Small intestine (tissue), 7 donors: ENCODE measurements at regions not wholly inside any gene's neighbourhood (a gene's known extent, or its start where the extent isn't known, plus 50 kb on each side); places are given as distances from the start of the nearest gene placed in this dataset.

ENCODE experiments used
- DNase-seq, 2 donors: peaks; one replicate each; pipeline versions ENCODE4 v3.0.0 to v3.0.0-alpha.2; 2013
- FAIRE-seq: peaks from 2 replicates; lab custom pipeline; 2012; peaks lifted over from hg19 to GRCh38; lab: Jason Lieb, UNC
- H3K27ac ChIP-seq, 3 donors: one replicate each; pipeline ENCODE4 v1.5.1; 2013; ENCODE audit warnings: low read length in 2 of 3, mild to moderate bottlenecking in 2 of 3, control low read depth in 1 of 3, inconsistent platforms in 1 of 3, low read depth in 1 of 3, moderate library complexity in 1 of 3
- H3K27me3 ChIP-seq, 3 donors: one replicate each; pipeline ENCODE4 v1.6.1; 2013; ENCODE audit warnings: low read length in 3 of 3, inconsistent platforms in 1 of 3; ENCODE audit not compliant: control insufficient read depth in 3 of 3, insufficient read depth in 3 of 3
- H3K36me3 ChIP-seq, 3 donors: one replicate each; pipeline ENCODE4 v1.6.1; 2013; ENCODE audit warnings: low read length in 3 of 3, inconsistent platforms in 1 of 3, low read depth in 1 of 3, mild to moderate bottlenecking in 1 of 3, moderate library complexity in 1 of 3; ENCODE audit not compliant: control insufficient read depth in 3 of 3, insufficient read depth in 2 of 3
- H3K4me1 ChIP-seq, 3 donors: one replicate each; pipeline ENCODE4 v1.6.1; 2013; ENCODE audit warnings: low read length in 2 of 3, inconsistent platforms in 1 of 3, low read depth in 1 of 3, mild to moderate bottlenecking in 1 of 3, moderate library complexity in 1 of 3; ENCODE audit not compliant: control insufficient read depth in 3 of 3, insufficient read depth in 2 of 3
- H3K4me3 ChIP-seq, 3 donors: one replicate each; pipeline ENCODE4 v1.5.1; 2013; ENCODE audit warnings: low read length in 3 of 3, control low read depth in 1 of 3, inconsistent platforms in 1 of 3, low read depth in 1 of 3, mild to moderate bottlenecking in 1 of 3, moderate library complexity in 1 of 3
- H3K9me3 ChIP-seq, 2 donors: one replicate each; pipeline ENCODE4 v1.6.1; 2013; ENCODE audit warnings: low read depth in 1 of 2, low read length in 1 of 2; ENCODE audit not compliant: control insufficient read depth in 2 of 2, insufficient read depth in 1 of 2
- WGBS, 3 donors: extraction: QIAGEN DNeasy Blood & Tissue Kit; methylation state at CpG; one replicate each; pipeline ENCODE4 v1.1.7; 2013; 5-methylcytosine and 5-hydroxymethylcytosine counted together
- donor health status: healthy with polysubstance abuse.
- donor health status: control.
- donor health status: control.
- donor health status: Bipolar disorder and iron deficiency.
- donor health status: healthy.

DNA sequence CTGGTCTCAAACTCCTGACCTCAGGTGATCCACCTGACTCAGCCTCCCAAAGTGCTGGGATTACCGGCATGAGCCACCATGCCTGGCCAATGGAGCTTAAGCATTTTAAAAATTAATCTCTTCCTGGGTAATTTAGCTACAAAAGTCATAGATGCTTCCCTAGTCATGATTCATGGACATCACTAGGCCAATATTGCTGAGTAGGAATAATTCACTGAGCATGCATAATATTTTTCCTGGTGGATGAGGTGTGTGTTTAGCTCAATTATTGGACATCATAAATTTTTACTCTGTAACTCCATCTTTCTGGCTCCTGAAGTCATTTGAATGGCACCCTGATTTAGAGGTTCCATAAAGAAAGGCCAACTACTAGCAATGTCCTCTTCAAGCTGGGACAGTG lies 512.9 kb upstream of the AGTR1 start:
- no peaks in the 10 kb centered on the region for H3K27me3 ChIP-seq
- H3K27ac ChIP-seq = no peak overlapping the region
- no peaks in the 10 kb centered on the region for H3K9me3 ChIP-seq
- H3K36me3 ChIP-seq = no peaks in the 10 kb centered on the region
- DNase-seq (no peak), FAIRE-seq (no peak)
- no peaks in the 10 kb centered on the region for H3K4me1 ChIP-seq
- no peak overlapping the region for H3K4me3 ChIP-seq
- WGBS, 3 donors = 88 to 97% (median 95%) methylated on average over 1 of the region's 1 CpG

DNA sequence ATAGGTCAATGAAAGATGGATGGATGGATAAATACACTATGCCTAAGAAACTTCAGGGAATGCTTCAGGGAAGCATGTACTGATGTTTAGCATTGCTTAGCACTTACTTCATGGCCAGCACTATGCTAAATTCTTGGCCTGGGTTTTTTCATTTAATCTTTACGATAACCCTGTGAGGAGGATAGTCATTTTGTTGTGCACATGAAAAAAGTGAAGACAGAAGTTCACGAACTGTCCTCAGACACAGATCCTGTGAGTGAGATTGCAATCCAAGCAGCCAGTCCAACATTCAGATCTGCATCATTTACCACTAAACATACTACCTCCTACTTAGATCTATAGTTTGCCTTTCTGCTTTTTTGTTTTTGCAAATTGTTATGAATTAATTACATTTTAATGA lies 510.8 kb upstream of the AGTR1 start:
- no peak overlapping the region for H3K4me3 ChIP-seq
- H3K36me3 ChIP-seq = no peaks in the 10 kb centered on the region
- no peaks in the 10 kb centered on the region for H3K9me3 ChIP-seq
- WGBS, 3 donors = 86 to 90% (median 87%) methylated on average over 2 of the region's 2 CpGs
- no peaks in the 10 kb centered on the region for H3K4me1 ChIP-seq
- H3K27me3 ChIP-seq = no peaks in the 10 kb centered on the region
- no peak for FAIRE-seq
- no peak overlapping the region for H3K27ac ChIP-seq
- DNase-seq = no peak

DNA sequence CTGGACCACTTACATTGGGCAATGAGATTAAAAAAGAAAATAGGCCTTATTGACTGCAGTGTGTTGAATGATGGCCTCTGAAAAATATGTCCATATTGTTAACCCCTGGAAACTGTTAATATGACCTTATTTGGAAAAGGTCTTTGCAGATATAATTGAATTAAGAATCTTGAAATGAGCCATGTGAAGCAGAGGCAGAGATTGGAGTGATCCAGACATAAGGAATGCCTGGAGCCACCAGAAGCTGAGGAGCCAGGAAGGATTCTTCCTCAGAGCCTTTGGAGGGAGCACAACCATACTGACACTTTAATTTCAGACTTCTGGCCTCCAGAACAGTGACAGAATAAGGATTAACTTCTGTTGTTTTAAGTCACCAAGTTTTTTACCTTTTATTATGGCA lies 510.4 kb upstream of the AGTR1 start:
- H3K9me3 ChIP-seq = no peaks in the 10 kb centered on the region
- no peak for FAIRE-seq
- H3K27me3 ChIP-seq = no peaks in the 10 kb centered on the region
- H3K27ac ChIP-seq = no peak overlapping the region
- DNase-seq = no peak
- no peaks in the 10 kb centered on the region for H3K36me3 ChIP-seq
- no peak overlapping the region for H3K4me3 ChIP-seq
- no peaks in the 10 kb centered on the region for H3K4me1 ChIP-seq

DNA sequence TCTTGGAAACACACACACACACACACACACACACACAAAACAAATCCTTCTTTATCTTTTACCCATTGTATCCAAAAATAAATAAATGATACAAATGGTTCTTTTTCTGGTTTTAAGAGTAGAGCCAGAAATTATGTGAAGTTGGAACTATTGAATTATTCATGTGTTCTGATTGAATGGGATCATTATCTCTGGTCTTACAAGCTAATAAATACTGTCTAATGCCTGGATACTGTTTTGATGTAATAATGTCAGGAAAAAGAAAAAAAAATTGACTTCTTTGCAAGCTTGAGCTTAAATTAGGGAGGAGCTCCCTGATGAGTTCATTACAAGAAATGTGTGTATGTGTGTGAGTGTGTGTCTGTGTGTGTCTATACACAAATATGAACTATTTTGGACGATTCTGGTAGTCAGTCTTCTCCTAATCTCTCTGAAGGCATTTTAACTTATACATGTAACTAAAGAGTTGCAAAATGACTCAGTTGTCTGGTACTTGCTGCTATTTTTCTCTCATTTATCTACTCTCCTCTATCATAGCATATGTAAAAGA lies 507.2 kb upstream of the AGTR1 start:
- DNase-seq = no peak
- WGBS, 3 donors = 36 to 49% (median 42%) methylated on average over 1 of the region's 1 CpG
- Histone ChIP-seq H3K27me3 (no peaks in the 10 kb centered on the region), H3K27ac (no peak overlapping the region), H3K9me3 (no peaks in the 10 kb centered on the region), H3K4me3 (no peak overlapping the region), H3K4me1 (no peaks in the 10 kb centered on the region), H3K36me3 (no peaks in the 10 kb centered on the region)
- FAIRE-seq = no peak

DNA sequence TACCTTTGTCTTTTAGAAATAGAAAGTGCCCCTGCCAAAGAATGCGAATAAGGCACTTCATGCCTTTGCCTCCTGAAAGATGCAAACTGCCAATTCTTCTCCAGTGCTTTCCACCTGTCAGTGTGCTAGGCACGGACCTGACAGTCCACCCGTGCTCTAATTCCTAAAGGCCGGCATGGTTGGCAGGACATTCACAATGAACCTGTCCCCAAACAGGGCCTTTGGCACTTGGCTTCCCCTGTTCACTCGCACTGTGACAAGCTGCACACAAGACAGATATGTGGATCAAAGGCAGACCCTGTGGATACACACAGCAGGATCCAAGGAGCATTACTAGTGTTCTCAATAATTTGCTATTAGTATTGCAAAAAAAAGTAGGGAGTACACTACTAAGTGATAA lies 505.7 kb upstream of the AGTR1 start:
- Histone ChIP-seq H3K27ac (no peak overlapping the region), H3K36me3 (no peaks in the 10 kb centered on the region), H3K4me3 (no peak overlapping the region), H3K27me3 (no peaks in the 10 kb centered on the region), H3K4me1 (no peaks in the 10 kb centered on the region), H3K9me3 (no peaks in the 10 kb centered on the region)
- FAIRE-seq = no peak
- no peak for DNase-seq
- WGBS, 3 donors = 69 to 83% (median 74%) methylated on average over 5 of the region's 5 CpGs

DNA sequence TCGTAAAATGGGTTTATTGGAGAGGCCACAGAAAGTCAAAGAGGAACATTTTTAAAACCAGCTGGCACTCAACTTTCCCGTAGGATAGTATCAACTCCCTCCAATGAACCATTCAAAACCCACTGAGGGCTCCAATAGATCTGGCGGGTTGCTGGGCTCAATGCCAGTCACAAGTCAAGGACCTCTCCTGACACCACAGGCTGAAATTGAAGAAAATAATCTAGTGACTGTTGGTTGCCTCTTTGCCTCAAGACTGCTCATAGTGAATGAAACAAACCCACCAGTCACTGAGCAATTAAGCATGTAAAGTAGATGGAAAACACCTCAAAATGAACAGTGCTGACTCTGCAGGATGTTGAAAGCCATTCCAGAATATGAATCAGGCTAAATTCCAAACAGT lies 500.6 kb upstream of the AGTR1 start:
- 76 to 82% (median 81%) methylated on average over 3 of the region's 3 CpGs for WGBS, 3 donors
- no peak overlapping the region for H3K4me3 ChIP-seq
- no peak for FAIRE-seq

DNA sequence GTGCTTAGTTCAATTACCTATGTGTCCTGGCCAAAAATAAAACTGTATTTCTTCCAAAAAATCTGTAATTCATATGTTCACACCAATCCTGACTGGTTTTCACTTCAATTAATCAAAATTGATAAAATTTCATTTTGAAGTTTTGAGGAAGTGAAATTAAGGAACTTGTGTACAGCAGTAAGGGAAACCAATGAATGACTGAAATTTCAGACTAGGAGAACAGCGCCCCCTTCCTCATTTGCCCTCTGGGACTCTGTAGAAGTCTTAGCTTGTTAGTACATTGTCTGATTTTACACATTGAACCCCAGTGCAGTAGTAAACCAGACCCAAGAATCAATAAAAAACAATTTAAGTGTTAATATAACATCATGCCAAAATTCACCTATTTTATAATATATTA lies 495.3 kb upstream of the AGTR1 start:
- 29 to 51% (median 40%) methylated on average over 1 of the region's 1 CpG for WGBS, 3 donors
- no peak overlapping the region for H3K4me3 ChIP-seq
- no peaks in the 10 kb centered on the region for H3K4me1 ChIP-seq
- no peak for FAIRE-seq
- no peak for DNase-seq
- no peak overlapping the region for H3K27ac ChIP-seq
- no peaks in the 10 kb centered on the region for H3K27me3 ChIP-seq
- no peaks in the 10 kb centered on the region for H3K36me3 ChIP-seq
- H3K9me3 ChIP-seq = no peaks in the 10 kb centered on the region

More for the DNA sequence above, 500.6 kb upstream of the AGTR1 start:
- Histone ChIP-seq H3K4me1 (no peaks in the 10 kb centered on the region), H3K27ac (no peak overlapping the region), H3K9me3 (no peaks in the 10 kb centered on the region), H3K36me3 (no peaks in the 10 kb centered on the region), H3K27me3 (no peaks in the 10 kb centered on the region)
- no peak for DNase-seq

DNA sequence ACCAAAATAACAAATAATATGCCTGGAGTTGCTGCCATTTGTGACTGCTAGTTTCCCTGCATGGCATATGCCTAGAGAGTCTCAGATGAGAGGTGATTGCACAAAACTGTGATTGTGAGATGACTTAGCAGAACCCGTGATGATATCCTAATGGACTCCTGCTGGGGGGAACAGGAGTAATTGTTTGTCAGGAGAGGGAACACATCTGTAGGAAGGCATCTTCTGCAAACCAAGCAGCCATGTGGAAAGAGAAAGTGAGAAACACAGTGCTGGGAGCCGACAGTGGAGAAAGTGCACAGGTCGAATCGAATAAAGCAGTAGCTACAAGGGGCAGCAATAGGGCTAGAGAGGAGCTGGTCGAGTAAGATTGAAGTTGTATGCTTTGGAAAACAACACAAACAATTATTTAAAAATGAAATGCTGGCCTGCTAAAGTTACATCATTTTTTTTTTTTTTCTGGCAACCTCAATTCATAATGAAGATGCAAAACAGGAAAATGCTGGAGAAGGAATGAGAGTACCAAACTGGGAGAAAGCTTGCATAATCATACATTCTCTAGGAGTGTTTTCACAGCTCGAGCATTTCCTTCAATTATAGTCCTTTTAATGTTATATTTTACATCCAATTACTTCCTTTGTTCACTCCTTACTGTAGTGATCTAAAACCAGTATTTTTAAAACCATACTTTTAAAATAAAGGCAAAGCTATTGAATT lies 494.2 kb upstream of the AGTR1 start:
- FAIRE-seq (no peak), DNase-seq (no peak)
- WGBS, 3 donors = 44 to 48% (median 48%) methylated on average over 6 of the region's 6 CpGs
- Histone ChIP-seq H3K4me3 (no peak overlapping the region), H3K4me1 (no peaks in the 10 kb centered on the region), H3K27me3 (no peaks in the 10 kb centered on the region), H3K9me3 (no peaks in the 10 kb centered on the region), H3K36me3 (no peaks in the 10 kb centered on the region), H3K27ac (no peak overlapping the region)

DNA sequence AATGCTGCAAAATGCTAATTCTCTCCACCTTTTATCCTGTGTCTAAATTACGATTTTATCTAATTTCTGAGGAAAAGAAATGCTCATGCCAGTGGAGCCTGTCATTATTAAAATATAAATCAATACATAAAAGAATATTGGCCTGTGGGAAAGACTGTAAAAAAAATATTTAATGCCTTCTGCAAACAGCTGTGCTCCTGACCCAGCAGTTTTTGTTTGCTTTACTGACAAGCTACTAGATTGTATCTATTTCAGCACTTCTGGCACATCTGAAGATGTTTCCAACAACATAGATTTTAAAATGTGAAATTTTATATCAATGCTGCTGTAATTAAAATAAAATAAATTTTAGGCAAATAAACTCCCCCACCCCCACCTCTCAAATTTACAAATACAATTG lies 493.6 kb upstream of the AGTR1 start:
- FAIRE-seq (no peak), DNase-seq (no peak)
- 42 to 61% (median 45%) methylated on average over 1 of the region's 1 CpG for WGBS, 3 donors
- Histone ChIP-seq H3K27me3 (no peaks in the 10 kb centered on the region), H3K27ac (no peak overlapping the region), H3K9me3 (no peaks in the 10 kb centered on the region), H3K36me3 (no peaks in the 10 kb centered on the region), H3K4me1 (no peaks in the 10 kb centered on the region), H3K4me3 (no peak overlapping the region)
